H9 (cell line): ENCODE measurements at regions not wholly inside any gene's neighbourhood (a gene's known extent, or its start where the extent isn't known, plus 50 kb on each side); places are given as distances from the start of the nearest gene placed in this dataset.

Source experiments
- DNase-seq: peaks from one replicate; pipeline ENCODE4 v3.0.0-alpha.2; 2017
- H2AFZ ChIP-seq: one replicate; pipeline ENCODE4 v1.6.1; 2013; ENCODE audit warnings: mild to moderate bottlenecking, low read length, control low read depth, moderate library complexity
- H2AK5ac ChIP-seq: 2 replicates; pipeline ENCODE4 v1.6.1; 2013; ENCODE audit warnings: low read length, control low read depth, mixed read lengths; ENCODE audit not compliant: insufficient read length
- H2BK120ac ChIP-seq: one replicate; pipeline ENCODE4 v1.6.1; 2013; ENCODE audit warnings: low read depth, mild to moderate bottlenecking, low read length, control low read depth, inconsistent platforms; ENCODE audit not compliant: poor library complexity, severe bottlenecking
- H2BK12ac ChIP-seq: 2 replicates; pipeline ENCODE4 v1.6.1; 2013; ENCODE audit warnings: low read length, control low read depth, mixed read lengths, low read depth; ENCODE audit not compliant: insufficient read length
- H2BK15ac ChIP-seq: 2 replicates; pipeline ENCODE4 v1.6.1; 2013; ENCODE audit warnings: low read depth, low read length, control low read depth
- H2BK20ac ChIP-seq: one replicate; pipeline ENCODE4 v1.6.1; 2013; ENCODE audit warnings: low read depth, mild to moderate bottlenecking, low read length, control low read depth, inconsistent platforms; ENCODE audit not compliant: poor library complexity, severe bottlenecking
- H2BK5ac ChIP-seq: 2 replicates; pipeline ENCODE4 v1.6.1; 2013; ENCODE audit warnings: low read length, control low read depth, mixed read lengths; ENCODE audit not compliant: insufficient read length
- H3K14ac ChIP-seq: 2 replicates; pipeline ENCODE4 v1.6.1; 2013; ENCODE audit warnings: low read length, control low read depth; ENCODE audit not compliant: insufficient read depth
- H3K18ac ChIP-seq: 2 replicates; pipeline ENCODE4 v1.6.1; 2013; ENCODE audit warnings: low read depth, mild to moderate bottlenecking, mixed read lengths, low read length, control low read depth; ENCODE audit not compliant: insufficient read length
- H3K23ac ChIP-seq: 2 replicates; pipeline ENCODE4 v1.6.1; 2013; ENCODE audit warnings: low read length, control low read depth, mixed read lengths, low read depth; ENCODE audit not compliant: insufficient read length
- H3K23me2 ChIP-seq: 2 replicates; pipeline ENCODE4 v1.6.1; 2013; ENCODE audit warnings: low read depth, mild to moderate bottlenecking, mixed read lengths, low read length, control low read depth; ENCODE audit not compliant: insufficient read length, poor library complexity, severe bottlenecking
- H3K27ac ChIP-seq: 2 replicates; pipeline ENCODE4 v1.5.1; 2013; ENCODE audit warnings: low read length, control low read depth, mixed read lengths, low read depth; ENCODE audit not compliant: insufficient read length
- H3K27me3 ChIP-seq: 2 replicates; pipeline ENCODE4 v1.6.1; 2013; ENCODE audit warnings: low read length, control low read depth, inconsistent platforms; ENCODE audit not compliant: insufficient read depth
- H3K4ac ChIP-seq: 2 replicates; pipeline ENCODE4 v1.6.1; 2013; ENCODE audit warnings: low read depth, mild to moderate bottlenecking, control low read depth, inconsistent platforms, low read length, moderate library complexity
- H3K4me1 ChIP-seq: 2 replicates; pipeline ENCODE4 v1.6.1; 2013; ENCODE audit warnings: low read length, control low read depth, inconsistent platforms; ENCODE audit not compliant: insufficient read depth
- H3K4me2 ChIP-seq: 2 replicates; pipeline ENCODE4 v1.6.1; 2013; ENCODE audit warnings: low read length, control low read depth, mixed read lengths; ENCODE audit not compliant: insufficient read length, insufficient read depth
- H3K56ac ChIP-seq: 2 replicates; pipeline ENCODE4 v1.6.1; 2013; ENCODE audit warnings: low read depth, mild to moderate bottlenecking, mixed read lengths, low read length, control low read depth; ENCODE audit not compliant: insufficient read length
- H3K79me1 ChIP-seq: 2 replicates; pipeline ENCODE4 v1.6.1; 2013; ENCODE audit warnings: low read depth, mild to moderate bottlenecking, moderate library complexity, low read length, control low read depth, inconsistent platforms; ENCODE audit not compliant: insufficient read depth, poor library complexity, severe bottlenecking
- H3K79me2 ChIP-seq: 2 replicates; pipeline ENCODE4 v1.6.1; 2013; ENCODE audit warnings: low read length, control low read depth, inconsistent platforms; ENCODE audit not compliant: insufficient read depth
- H3K9ac ChIP-seq: 2 replicates; pipeline ENCODE4 v1.6.1; 2013; ENCODE audit warnings: low read length, control low read depth, mixed read lengths; ENCODE audit not compliant: insufficient read length; ENCODE audit errors: extremely low read depth
- H3K9me3 ChIP-seq: one replicate; pipeline ENCODE4 v1.6.1; 2013; ENCODE audit warnings: low read depth, low read length, inconsistent platforms; ENCODE audit not compliant: control insufficient read depth
- H3T11ph ChIP-seq: one replicate; pipeline ENCODE4 v1.6.1; 2013; ENCODE audit warnings: mild to moderate bottlenecking, low read length, control low read depth, inconsistent platforms
- H4K20me1 ChIP-seq: one replicate; pipeline ENCODE4 v1.6.1; 2013; ENCODE audit not compliant: control insufficient read depth, insufficient read length, insufficient read depth
- H4K5ac ChIP-seq: 2 replicates; pipeline ENCODE4 v1.6.1; 2013; ENCODE audit warnings: low read depth, mild to moderate bottlenecking, mixed read lengths, low read length, control low read depth; ENCODE audit not compliant: insufficient read length
- H4K8ac ChIP-seq: replicated peaks from 2 replicates; pipeline ENCODE4 v1.6.1; 2013; ENCODE audit warnings: low read length, control low read depth, mixed read lengths, low read depth; ENCODE audit not compliant: insufficient read length
- H4K91ac ChIP-seq: 2 replicates; pipeline ENCODE4 v1.6.1; 2013; ENCODE audit warnings: low read depth, mild to moderate bottlenecking, moderate library complexity, mixed read lengths, low read length, control low read depth; ENCODE audit not compliant: insufficient read length
- H3K27ac Mint-ChIP-seq, 3 experiments: 2 replicates in 2 of 3; 3 replicates in 1 of 3; pipeline ENCODE4 v1.8.0; 2020 to 2021; ENCODE audit warnings: mixed read lengths in 3 of 3, mild to moderate bottlenecking in 1 of 3, moderate library complexity in 1 of 3
- H3K27me3 Mint-ChIP-seq: 2 replicates; pipeline ENCODE4 v1.8.0; 2021; ENCODE audit warnings: low read depth, mild to moderate bottlenecking, moderate library complexity, mixed read lengths
- H3K36me3 Mint-ChIP-seq, 3 experiments: 2 replicates in 2 of 3; 3 replicates in 1 of 3; pipeline ENCODE4 v1.8.0; 2020 to 2021; ENCODE audit warnings: low read depth in 3 of 3, mixed read lengths in 3 of 3; ENCODE audit not compliant: insufficient read depth in 1 of 3
- H3K4me1 Mint-ChIP-seq, 2 experiments: 2 replicates each; pipeline ENCODE4 v1.8.0; 2020; ENCODE audit warnings: mixed read lengths in 2 of 2
- H3K4me3 Mint-ChIP-seq, 2 experiments: 2 replicates in 1 of 2; 3 replicates in 1 of 2; pipeline ENCODE4 v1.8.0; 2020 to 2021; ENCODE audit warnings: mild to moderate bottlenecking in 2 of 2, mixed read lengths in 2 of 2, moderate library complexity in 1 of 2
- H3K9me3 Mint-ChIP-seq, 2 experiments: 2 replicates in 1 of 2; 3 replicates in 1 of 2; pipeline ENCODE4 v1.8.0; 2020; ENCODE audit warnings: mild to moderate bottlenecking in 2 of 2, mixed read lengths in 2 of 2, moderate library complexity in 1 of 2
- CTCF ChIP-seq: fragments of 200-600 bp; sonication (generic); conservative IDR thresholded peaks from 3 replicates; pipeline ENCODE4 v1.8.0; 2021; ENCODE audit warnings: antibody characterized with exemption, mild to moderate bottlenecking
- WGBS: extraction: QIAGEN DNeasy Blood & Tissue Kit; methylation state at CpG from one replicate; pipeline ENCODE4 v1.1.7; 2013; ENCODE audit warnings: missing lambda C conversion rate, low lambda C conversion rate, mixed read lengths; ENCODE audit not compliant: insufficient read length; ENCODE audit errors: extremely low coverage; 5-methylcytosine and 5-hydroxymethylcytosine counted together

DNA sequence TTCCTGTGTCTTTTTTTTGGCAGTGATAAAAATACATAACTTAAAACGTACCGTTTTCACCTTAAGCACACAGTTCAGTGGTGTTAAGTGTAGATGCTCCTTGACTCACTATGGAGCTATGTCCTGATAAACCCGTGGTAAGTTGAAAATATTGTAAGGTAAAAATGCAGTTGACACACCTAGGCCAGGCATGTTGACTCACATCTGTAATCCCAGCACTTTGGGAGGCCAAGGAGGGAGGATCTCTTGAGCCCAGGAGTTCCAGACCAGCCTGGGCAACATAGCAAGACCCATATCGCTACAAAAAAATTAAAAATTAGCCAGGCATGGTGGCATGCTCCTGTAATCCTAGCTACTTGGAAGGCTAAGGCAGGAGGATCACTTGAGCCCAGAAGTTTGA, 73.6 kb upstream of the COG2 start:
- H2AFZ ChIP-seq: no peak overlapping the region
- H3K23ac ChIP-seq: no peak overlapping the region
- H4K8ac ChIP-seq: no peak overlapping the region
- no peak overlapping the region for H3K4me2 ChIP-seq
- no peak overlapping the region for H3K9ac ChIP-seq
- H3K9me3 Mint-ChIP-seq: no peaks in the 10 kb centered on the region
- H3T11ph ChIP-seq: no peak overlapping the region
- H3K27me3 ChIP-seq: no peaks in the 10 kb centered on the region; the same call in 1 of the 2 replicates
- no CpG with 5 or more reads among the region's 4 CpGs for WGBS
- H3K4ac ChIP-seq: no peak overlapping the region
- no peak for TF ChIP-seq CTCF
- no peaks in the 10 kb centered on the region for H3K23me2 ChIP-seq
- no peaks in the 10 kb centered on the region for H3K79me2 ChIP-seq
- H3K4me1 Mint-ChIP-seq: peaks cover 11 to 14% of the 10 kb centered on the region in 2 experiments
- H3K36me3 Mint-ChIP-seq: no peaks in the 10 kb centered on the region
- no peak overlapping the region for H3K18ac ChIP-seq
- no peak overlapping the region for H3K56ac ChIP-seq
- H4K5ac ChIP-seq: no peak overlapping the region
- no peaks in the 10 kb centered on the region for H3K79me1 ChIP-seq
- H2BK12ac ChIP-seq: no peak overlapping the region
- H3K4me3 Mint-ChIP-seq: no peak overlapping the region
- no peak for DNase-seq
- H2BK120ac ChIP-seq: no peak overlapping the region
- H4K91ac ChIP-seq: no peak overlapping the region
- H2BK15ac ChIP-seq: no peak overlapping the region
- H3K27ac ChIP-seq: no peak overlapping the region
- H2AK5ac ChIP-seq: no peak overlapping the region
- H4K20me1 ChIP-seq: no peaks in the 10 kb centered on the region
- peaks cover 10% of the 10 kb centered on the region for H3K27me3 Mint-ChIP-seq
- no peaks in the 10 kb centered on the region for H3K9me3 ChIP-seq
- H2BK20ac ChIP-seq: no peak overlapping the region
- no peak overlapping the region for H3K14ac ChIP-seq
- no peaks in the 10 kb centered on the region for H3K4me1 ChIP-seq
- H3K27ac Mint-ChIP-seq: no peak overlapping the region
- H2BK5ac ChIP-seq: no peak overlapping the region
